Gastrocnemius medialis (tissue), 4 donors: ENCODE measurements at regions not wholly inside any gene's neighbourhood (a gene's known extent, or its start where the extent isn't known, plus 50 kb on each side); places are given as distances from the start of the nearest gene placed in this dataset.

Experiments
- POLR2A ChIP-seq, 2 donors: fragments of 450-650 bp; IDR thresholded peaks; one replicate each; pipeline ENCODE4 v1.6.1; 2017; ENCODE audit warnings: antibody characterized with exemption in 2 of 2, mild to moderate bottlenecking in 2 of 2, moderate library complexity in 2 of 2
- TF ChIP-seq, protein P1 (sequence below), 5 experiments: fragments of 450-650 bp in 3 of 5; fragments of 200-600 bp in 2 of 5; sonication (generic) in 2 of 5; IDR thresholded peaks in 4 of 5; conservative IDR thresholded peaks in 1 of 5; 1 replicate in 4 of 5; 2 replicates in 1 of 5; pipeline ENCODE4 v1.5.1; 2016 to 2019; ENCODE audit warnings: antibody characterized with exemption in 5 of 5, mild to moderate bottlenecking in 3 of 5, moderate library complexity in 3 of 5

DNA sequence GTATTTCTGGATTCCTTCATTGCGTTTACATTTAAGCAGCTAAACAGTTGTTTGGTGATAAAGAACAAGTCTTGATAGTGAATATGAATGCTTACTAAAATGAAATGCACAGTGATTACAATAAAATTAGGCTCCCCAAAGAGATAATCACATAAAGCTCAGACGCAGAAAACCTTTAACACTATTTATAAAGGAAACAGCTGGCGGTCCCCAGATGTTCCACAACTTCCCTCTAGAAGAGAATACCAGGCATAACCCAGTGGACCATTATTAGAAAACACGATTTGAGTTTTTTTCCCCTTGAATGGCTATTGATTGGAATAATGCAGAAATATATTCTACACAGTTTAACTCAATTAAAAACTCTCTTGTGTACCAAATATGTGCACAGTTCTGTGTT is 573.2 kb downstream of the DIPK2A start:
- TF ChIP-seq POLR2A (IDR thresholded peaks at IDR 0.05), result no peak
- TF ChIP-seq, protein P1, sequence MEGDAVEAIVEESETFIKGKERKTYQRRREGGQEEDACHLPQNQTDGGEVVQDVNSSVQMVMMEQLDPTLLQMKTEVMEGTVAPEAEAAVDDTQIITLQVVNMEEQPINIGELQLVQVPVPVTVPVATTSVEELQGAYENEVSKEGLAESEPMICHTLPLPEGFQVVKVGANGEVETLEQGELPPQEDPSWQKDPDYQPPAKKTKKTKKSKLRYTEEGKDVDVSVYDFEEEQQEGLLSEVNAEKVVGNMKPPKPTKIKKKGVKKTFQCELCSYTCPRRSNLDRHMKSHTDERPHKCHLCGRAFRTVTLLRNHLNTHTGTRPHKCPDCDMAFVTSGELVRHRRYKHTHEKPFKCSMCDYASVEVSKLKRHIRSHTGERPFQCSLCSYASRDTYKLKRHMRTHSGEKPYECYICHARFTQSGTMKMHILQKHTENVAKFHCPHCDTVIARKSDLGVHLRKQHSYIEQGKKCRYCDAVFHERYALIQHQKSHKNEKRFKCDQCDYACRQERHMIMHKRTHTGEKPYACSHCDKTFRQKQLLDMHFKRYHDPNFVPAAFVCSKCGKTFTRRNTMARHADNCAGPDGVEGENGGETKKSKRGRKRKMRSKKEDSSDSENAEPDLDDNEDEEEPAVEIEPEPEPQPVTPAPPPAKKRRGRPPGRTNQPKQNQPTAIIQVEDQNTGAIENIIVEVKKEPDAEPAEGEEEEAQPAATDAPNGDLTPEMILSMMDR (IDR thresholded peaks at IDR 0.05 in 4 of 5, conservative IDR thresholded peaks at IDR 0.05 in 1 of 5), result no peak
